HepG2 (cell line): ENCODE measurements at regions not wholly inside any gene's neighbourhood (a gene's known extent, or its start where the extent isn't known, plus 50 kb on each side); places are given as distances from the start of the nearest gene placed in this dataset.
A peak's percentile ranks its signal among the peaks of the same experiment; 100 is the strongest.

Source experiments
- ATAC-seq: fragments of 200-7000 bp; cut with Tn5 transposase; 3 replicates; pipeline ENCODE4 v1.9.1; 2020; ENCODE audit warnings: mild to moderate bottlenecking, moderate library complexity
- BruUV-seq: library from RNA; stranded (reverse); fragments of 400-500 nt; replicated peaks from 2 replicates; lab custom pipeline; 2021; lab: Mats Ljungman, UMichigan
- CTCF ChIA-PET: fragments of 300-600 bp; formaldehyde crosslinking; extraction: SDS; loops from one replicate; lab custom pipeline; 2021; ENCODE audit warnings: low total read pairs, inconsistent platforms, low intra/inter-chr PET ratio; lab: Yijun Ruan, JAX
- POLR2A ChIA-PET: fragments of 350-600 bp; sonication (Branson Sonifier 250); formaldehyde crosslinking; loops from one replicate; lab custom pipeline; 2020; ENCODE audit warnings: antibody characterized with exemption, inconsistent platforms; lab: Yijun Ruan, JAX
- DNase-seq: peaks from one replicate; pipeline ENCODE4 v3.0.0-alpha.2; 2015; ENCODE audit warnings: low spot score
- FAIRE-seq: peaks from 3 replicates; lab custom pipeline; 2011; peaks lifted over from hg19 to GRCh38; lab: Jason Lieb, UNC
- H2AFZ ChIP-seq: one replicate; pipeline ENCODE4 v1.6.1; 2011; ENCODE audit warnings: low read length, inconsistent platforms
- H3K27ac ChIP-seq: fragments of 300-600 bp; 3 replicates; pipeline ENCODE4 v1.8.0; 2011; ENCODE audit warnings: mixed run types, mild to moderate bottlenecking, mixed read lengths, low read length, inconsistent platforms; ENCODE audit not compliant: insufficient read depth; ENCODE audit errors: extremely low read length
- H3K27me3 ChIP-seq, 2 experiments: fragments of 200-600 bp in 1 of 2; 2 replicates in 1 of 2; 3 replicates in 1 of 2; pipeline versions ENCODE4 v1.6.0 to v1.8.0; 2011; ENCODE audit warnings: low read length in 2 of 2, mild to moderate bottlenecking in 2 of 2, moderate library complexity in 2 of 2, inconsistent platforms in 1 of 2; ENCODE audit not compliant: insufficient read depth in 2 of 2, control insufficient read depth in 1 of 2
- H3K36me3 ChIP-seq, 2 experiments: fragments of 200-600 bp in 1 of 2; replicated peaks in 1 of 2; 2 replicates in 1 of 2; 3 replicates in 1 of 2; pipeline versions ENCODE4 v1.5.1 to v1.8.0; 2011; ENCODE audit warnings: low read length in 2 of 2, inconsistent platforms in 1 of 2; ENCODE audit not compliant: insufficient read depth in 2 of 2, control insufficient read depth in 1 of 2
- H3K4me1 ChIP-seq: 2 replicates; pipeline ENCODE4 v1.5.1; 2012; ENCODE audit warnings: low read length, inconsistent platforms; ENCODE audit not compliant: insufficient read depth
- H3K4me2 ChIP-seq: 2 replicates; pipeline ENCODE4 v1.6.0; 2011; ENCODE audit warnings: low read depth, low read length, inconsistent platforms
- H3K4me3 ChIP-seq, 3 experiments: fragments of 200-600 bp in 1 of 3; sonication (generic), shearing (Covaris generic) in 1 of 3; replicated peaks in 1 of 3; 2 replicates each; pipeline ENCODE4 v1.5.1; 2011 to 2016; ENCODE audit warnings: low read length in 3 of 3, inconsistent platforms in 2 of 3, low read depth in 2 of 3, mild to moderate bottlenecking in 2 of 3, control low read depth in 1 of 3, mixed read lengths in 1 of 3; ENCODE audit not compliant: insufficient read depth in 1 of 3
- H3K79me2 ChIP-seq: one replicate; pipeline ENCODE4 v1.6.1; 2011; ENCODE audit warnings: low read length, inconsistent platforms; ENCODE audit not compliant: insufficient read depth
- H3K9ac ChIP-seq: 2 replicates; pipeline ENCODE4 v1.6.0; 2011; ENCODE audit warnings: mild to moderate bottlenecking, low read depth, low read length, inconsistent platforms; ENCODE audit not compliant: insufficient read depth
- H3K9me3 ChIP-seq: 2 replicates; pipeline ENCODE4 v1.5.1; 2012; ENCODE audit warnings: mild to moderate bottlenecking, low read length
- H4K20me1 ChIP-seq: 2 replicates; pipeline ENCODE4 v1.6.0; 2011; ENCODE audit warnings: inconsistent platforms, mild to moderate bottlenecking, low read length, moderate library complexity; ENCODE audit not compliant: insufficient read depth
- MAFF ChIP-seq: IDR thresholded peaks from 2 replicates; pipeline ENCODE4 v1.6.1; 2011; ENCODE audit warnings: low read depth, low read length, improper control_type of control experiment
- MAFK ChIP-seq, 2 experiments: IDR thresholded peaks in 1 of 2; conservative IDR thresholded peaks in 1 of 2; 2 replicates each; pipeline ENCODE4 v1.6.1; 2011; ENCODE audit warnings: improper control_type of control experiment in 2 of 2, low read length in 2 of 2
- ZBTB20 ChIP-seq: sonication (generic); formaldehyde crosslinking; IDR thresholded peaks from 2 replicates; pipeline ENCODE4 v1.8.1; 2023; ENCODE audit warnings: missing genetic modification reagents, low read depth, mild to moderate bottlenecking, borderline replicate concordance
- in situ Hi-C: cut with HindIII; loops from 2 replicates; pipeline ENCODE4 v1.10.0; 2017; ENCODE audit warnings: low pct_unique_long_range_greater_than_20kb; ENCODE audit not compliant: extremely low pct_ligation_motif_present
- intact Hi-C: fragments of 100-400 bp; cut with micrococcal nuclease; formaldehyde crosslinking; loops from one replicate; pipeline ENCODE4 v1.10.0; 2022; ENCODE audit not compliant: unreplicated experiment
- TF ChIP-seq, protein P1 (sequence below), 2 experiments: IDR thresholded peaks; 2 replicates each; pipeline ENCODE4 v1.6.1; 2011 to 2012; ENCODE audit warnings: low read length in 2 of 2, borderline replicate concordance in 1 of 2, low read depth in 1 of 2, mild to moderate bottlenecking in 1 of 2, moderate library complexity in 1 of 2

DNA sequence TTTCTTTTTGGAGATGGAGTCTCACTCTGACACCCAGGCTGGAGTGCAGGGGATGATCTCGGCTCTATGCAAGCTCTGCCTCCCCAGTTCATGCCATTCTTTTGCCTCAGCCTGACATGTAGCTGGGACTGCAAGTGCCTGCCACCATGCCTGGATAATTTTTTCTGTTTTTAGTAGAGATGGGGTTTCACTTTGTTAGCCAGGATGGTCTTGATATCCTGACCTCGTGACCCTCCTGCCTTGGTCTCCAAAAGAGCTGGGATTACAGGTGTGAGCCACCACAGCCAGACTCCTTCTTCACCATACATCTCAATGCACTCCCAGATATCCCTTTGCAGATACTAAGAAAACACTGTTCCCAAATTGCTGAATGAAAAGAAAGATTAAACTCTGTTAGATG lies 224.3 kb downstream of the OR4A5 start (continued):
- TF ChIP-seq, protein P1, sequence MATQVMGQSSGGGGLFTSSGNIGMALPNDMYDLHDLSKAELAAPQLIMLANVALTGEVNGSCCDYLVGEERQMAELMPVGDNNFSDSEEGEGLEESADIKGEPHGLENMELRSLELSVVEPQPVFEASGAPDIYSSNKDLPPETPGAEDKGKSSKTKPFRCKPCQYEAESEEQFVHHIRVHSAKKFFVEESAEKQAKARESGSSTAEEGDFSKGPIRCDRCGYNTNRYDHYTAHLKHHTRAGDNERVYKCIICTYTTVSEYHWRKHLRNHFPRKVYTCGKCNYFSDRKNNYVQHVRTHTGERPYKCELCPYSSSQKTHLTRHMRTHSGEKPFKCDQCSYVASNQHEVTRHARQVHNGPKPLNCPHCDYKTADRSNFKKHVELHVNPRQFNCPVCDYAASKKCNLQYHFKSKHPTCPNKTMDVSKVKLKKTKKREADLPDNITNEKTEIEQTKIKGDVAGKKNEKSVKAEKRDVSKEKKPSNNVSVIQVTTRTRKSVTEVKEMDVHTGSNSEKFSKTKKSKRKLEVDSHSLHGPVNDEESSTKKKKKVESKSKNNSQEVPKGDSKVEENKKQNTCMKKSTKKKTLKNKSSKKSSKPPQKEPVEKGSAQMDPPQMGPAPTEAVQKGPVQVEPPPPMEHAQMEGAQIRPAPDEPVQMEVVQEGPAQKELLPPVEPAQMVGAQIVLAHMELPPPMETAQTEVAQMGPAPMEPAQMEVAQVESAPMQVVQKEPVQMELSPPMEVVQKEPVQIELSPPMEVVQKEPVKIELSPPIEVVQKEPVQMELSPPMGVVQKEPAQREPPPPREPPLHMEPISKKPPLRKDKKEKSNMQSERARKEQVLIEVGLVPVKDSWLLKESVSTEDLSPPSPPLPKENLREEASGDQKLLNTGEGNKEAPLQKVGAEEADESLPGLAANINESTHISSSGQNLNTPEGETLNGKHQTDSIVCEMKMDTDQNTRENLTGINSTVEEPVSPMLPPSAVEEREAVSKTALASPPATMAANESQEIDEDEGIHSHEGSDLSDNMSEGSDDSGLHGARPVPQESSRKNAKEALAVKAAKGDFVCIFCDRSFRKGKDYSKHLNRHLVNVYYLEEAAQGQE (IDR thresholded peaks at IDR 0.05; ENCODE audit: borderline replicate concordance in 1 of 2, low read depth in 1 of 2, low read length in 2 of 2): no peak

DNA sequence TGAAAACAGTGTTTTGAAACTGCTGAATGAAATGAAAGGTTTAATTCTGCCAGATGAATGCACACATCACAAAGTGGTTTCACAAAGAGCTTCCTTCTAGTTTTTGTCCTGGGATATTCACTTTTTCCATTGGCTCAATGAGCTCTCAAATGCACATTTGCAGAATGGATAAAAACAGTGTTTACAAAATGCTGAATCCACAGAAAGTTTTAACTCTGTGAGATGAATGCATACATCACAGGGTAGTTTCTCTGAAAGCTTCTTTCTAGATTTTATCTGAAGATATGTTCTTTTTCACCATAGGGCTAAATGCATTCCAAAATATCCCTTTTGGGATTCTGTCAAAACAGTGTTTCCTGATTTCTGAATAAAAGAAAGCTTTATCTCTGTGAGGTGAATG lies 237.6 kb downstream of the OR4A5 start:
- ATAC-seq (no peak), DNase-seq (no peak), FAIRE-seq (no peak)
- intact Hi-C loops: no loop called here
- no TSS peak for BruUV-seq
- no peaks in the 10 kb centered on the region for H3K36me3 ChIP-seq
- no peak overlapping the region for H3K27ac ChIP-seq
- H3K79me2 ChIP-seq: no peaks in the 10 kb centered on the region
- H2AFZ ChIP-seq: no peak overlapping the region
- CTCF ChIA-PET: no interaction called here
- no peak overlapping the region for H3K4me3 ChIP-seq
- H3K4me1 ChIP-seq: no peaks in the 10 kb centered on the region
- peaks cover 79% of the 10 kb centered on the region for H3K9me3 ChIP-seq
- H4K20me1 ChIP-seq: no peaks in the 10 kb centered on the region
- H3K4me2 ChIP-seq: no peak overlapping the region
- TF ChIP-seq ZBTB20 (no peak), MAFK (conservative IDR thresholded peaks at IDR 0.05 in 1 of 2, IDR thresholded peaks at IDR 0.05 in 1 of 2; ENCODE audit: low read length in 2 of 2) (peak in 1 of 2 experiments; percentile 53; a peak in 2 of 4 replicates), MAFF (peak; percentile 51; the same call in 1 of the 2 replicates)
- no peaks in the 10 kb centered on the region for H3K27me3 ChIP-seq
- POLR2A ChIA-PET: no interaction called here
- no peak overlapping the region for H3K9ac ChIP-seq
- in situ Hi-C loops: no loop called here
